IMR-90 (cell line): ENCODE measurements at regions not wholly inside any gene's neighbourhood (a gene's known extent, or its start where the extent isn't known, plus 50 kb on each side); places are given as distances from the start of the nearest gene placed in this dataset.

ENCODE experiments used
- CEBPB ChIP-seq: IDR thresholded peaks from 2 replicates; pipeline ENCODE4 v1.6.1; 2012; ENCODE audit warnings: low read depth, low read length, improper control_type of control experiment
- ELK1 ChIP-seq: fragments of 150-350 bp; IDR thresholded peaks from 2 replicates; pipeline ENCODE4 v1.6.1; 2016; ENCODE audit warnings: low read depth, mild to moderate bottlenecking, low read length, moderate library complexity, borderline replicate concordance
- NFE2L2 ChIP-seq: fragments of 150-350 bp; IDR thresholded peaks from 2 replicates; pipeline ENCODE4 v1.6.1; 2016; ENCODE audit warnings: low read depth, mild to moderate bottlenecking, low read length
- POLR2A ChIP-seq: IDR thresholded peaks from 2 replicates; pipeline ENCODE4 v1.6.1; 2012; ENCODE audit warnings: mild to moderate bottlenecking, low read depth, low read length
- TF ChIP-seq, protein P1 (sequence below): conservative IDR thresholded peaks from 2 replicates; pipeline ENCODE4 v1.5.1; 2012; ENCODE audit warnings: mild to moderate bottlenecking, low read depth, low read length, improper control_type of control experiment
- TF ChIP-seq, protein P2 (sequence below): fragments of 150-350 bp; IDR thresholded peaks from 2 replicates; pipeline ENCODE4 v1.6.1; 2017; ENCODE audit warnings: mild to moderate bottlenecking, antibody characterized with exemption, low read length, low read depth

DNA sequence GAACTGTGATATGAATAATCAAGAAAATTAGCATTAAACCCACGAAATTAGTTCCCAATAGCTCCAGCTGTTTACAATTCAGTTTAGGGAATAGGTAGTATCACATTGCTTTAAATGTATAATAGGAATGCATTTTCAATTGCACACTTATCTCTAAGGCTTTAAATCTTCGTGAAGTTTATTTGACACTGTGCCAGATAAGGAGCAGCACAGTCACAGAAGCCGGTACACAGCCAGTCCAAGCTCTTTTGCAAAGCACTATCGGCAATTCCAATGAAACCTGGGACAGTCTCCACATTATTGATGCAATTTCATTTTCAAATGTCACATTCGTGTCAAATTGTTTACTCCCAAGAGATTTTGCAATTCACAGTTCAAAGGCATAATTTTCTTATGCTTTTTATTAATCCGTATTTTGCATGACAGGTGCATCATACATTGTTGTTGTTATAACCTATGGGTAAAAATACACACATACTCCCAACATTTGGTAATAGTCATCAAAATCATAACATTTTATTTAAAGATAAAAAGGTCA lies 602.8 kb downstream of the RPS29 start:
- TF ChIP-seq, protein P1, sequence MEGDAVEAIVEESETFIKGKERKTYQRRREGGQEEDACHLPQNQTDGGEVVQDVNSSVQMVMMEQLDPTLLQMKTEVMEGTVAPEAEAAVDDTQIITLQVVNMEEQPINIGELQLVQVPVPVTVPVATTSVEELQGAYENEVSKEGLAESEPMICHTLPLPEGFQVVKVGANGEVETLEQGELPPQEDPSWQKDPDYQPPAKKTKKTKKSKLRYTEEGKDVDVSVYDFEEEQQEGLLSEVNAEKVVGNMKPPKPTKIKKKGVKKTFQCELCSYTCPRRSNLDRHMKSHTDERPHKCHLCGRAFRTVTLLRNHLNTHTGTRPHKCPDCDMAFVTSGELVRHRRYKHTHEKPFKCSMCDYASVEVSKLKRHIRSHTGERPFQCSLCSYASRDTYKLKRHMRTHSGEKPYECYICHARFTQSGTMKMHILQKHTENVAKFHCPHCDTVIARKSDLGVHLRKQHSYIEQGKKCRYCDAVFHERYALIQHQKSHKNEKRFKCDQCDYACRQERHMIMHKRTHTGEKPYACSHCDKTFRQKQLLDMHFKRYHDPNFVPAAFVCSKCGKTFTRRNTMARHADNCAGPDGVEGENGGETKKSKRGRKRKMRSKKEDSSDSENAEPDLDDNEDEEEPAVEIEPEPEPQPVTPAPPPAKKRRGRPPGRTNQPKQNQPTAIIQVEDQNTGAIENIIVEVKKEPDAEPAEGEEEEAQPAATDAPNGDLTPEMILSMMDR: no peak
- TF ChIP-seq ELK1: no peak
- no peak for TF ChIP-seq POLR2A
- TF ChIP-seq, protein P2, sequence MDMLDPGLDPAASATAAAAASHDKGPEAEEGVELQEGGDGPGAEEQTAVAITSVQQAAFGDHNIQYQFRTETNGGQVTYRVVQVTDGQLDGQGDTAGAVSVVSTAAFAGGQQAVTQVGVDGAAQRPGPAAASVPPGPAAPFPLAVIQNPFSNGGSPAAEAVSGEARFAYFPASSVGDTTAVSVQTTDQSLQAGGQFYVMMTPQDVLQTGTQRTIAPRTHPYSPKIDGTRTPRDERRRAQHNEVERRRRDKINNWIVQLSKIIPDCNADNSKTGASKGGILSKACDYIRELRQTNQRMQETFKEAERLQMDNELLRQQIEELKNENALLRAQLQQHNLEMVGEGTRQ: no peak
- no peak for TF ChIP-seq NFE2L2
- TF ChIP-seq CEBPB: no peak
